Thyroid gland (tissue), 4 donors: ENCODE measurements at regions not wholly inside any gene's neighbourhood (a gene's known extent, or its start where the extent isn't known, plus 50 kb on each side); places are given as distances from the start of the nearest gene placed in this dataset.

Experiments
- CTCF ChIP-seq, 6 experiments: fragments of 200-600 bp in 3 of 6; fragments of 450-650 bp in 3 of 6; sonication (generic) in 3 of 6; IDR thresholded peaks; one replicate each; pipeline ENCODE4 v1.5.1; 2016 to 2019; ENCODE audit warnings: antibody characterized with exemption in 6 of 6, mild to moderate bottlenecking in 2 of 6, inconsistent platforms in 1 of 6, moderate library complexity in 1 of 6
- POLR2A ChIP-seq, 2 donors: fragments of 450-650 bp; IDR thresholded peaks; one replicate each; pipeline ENCODE4 v1.6.1; 2017; ENCODE audit warnings: antibody characterized with exemption in 2 of 2, mild to moderate bottlenecking in 2 of 2, moderate library complexity in 1 of 2

DNA sequence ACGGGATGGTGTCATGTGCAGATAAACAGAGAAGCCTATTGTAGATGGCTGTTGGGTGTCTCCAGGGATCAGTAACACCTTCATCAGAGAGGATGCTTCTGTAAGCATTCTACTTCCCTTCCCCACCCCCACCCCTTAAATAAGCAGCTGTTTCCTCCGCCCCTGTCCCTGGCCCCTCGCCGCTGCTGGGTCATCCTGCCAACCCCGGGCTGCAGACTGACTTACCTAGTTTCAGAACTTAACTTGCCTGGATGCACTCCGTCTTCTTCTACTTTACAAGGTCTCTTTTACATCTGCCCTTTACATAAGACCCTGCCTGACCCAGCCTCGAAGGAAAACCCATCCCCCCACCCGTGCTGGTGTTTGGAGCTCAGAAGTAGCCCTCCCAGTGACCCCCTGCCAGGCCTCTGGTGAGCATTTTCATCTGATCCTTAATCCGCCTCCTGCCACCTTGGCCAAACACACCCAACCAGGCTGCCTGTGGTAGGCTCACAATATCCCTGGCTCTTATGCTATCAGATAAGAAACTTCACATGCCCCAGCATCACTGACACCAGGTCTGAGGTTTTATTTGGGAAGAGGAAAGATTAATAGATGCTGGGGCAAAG is 103.0 kb upstream of the HES1 start:
- no peak for TF ChIP-seq CTCF (IDR thresholded peaks at IDR 0.05)
- no peak for TF ChIP-seq POLR2A (IDR thresholded peaks at IDR 0.05)
